IMR-90 (cell line): ENCODE measurements at regions not wholly inside any gene's neighbourhood (a gene's known extent, or its start where the extent isn't known, plus 50 kb on each side); places are given as distances from the start of the nearest gene placed in this dataset.

ENCODE experiments used
- BHLHE40 ChIP-seq: fragments of 150-350 bp; IDR thresholded peaks from 2 replicates; pipeline ENCODE4 v1.6.1; 2016; ENCODE audit warnings: mild to moderate bottlenecking, low read depth, low read length
- CEBPB ChIP-seq: IDR thresholded peaks from 2 replicates; pipeline ENCODE4 v1.6.1; 2012; ENCODE audit warnings: low read depth, low read length, improper control_type of control experiment
- CHD1 ChIP-seq: IDR thresholded peaks from 2 replicates; pipeline ENCODE4 v1.6.1; 2012; ENCODE audit warnings: low read depth, low read length, improper control_type of control experiment
- CTCF ChIP-seq: conservative IDR thresholded peaks from 2 replicates; pipeline ENCODE4 v1.5.1; 2012; ENCODE audit warnings: mild to moderate bottlenecking, low read depth, low read length, improper control_type of control experiment
- ELK1 ChIP-seq: fragments of 150-350 bp; IDR thresholded peaks from 2 replicates; pipeline ENCODE4 v1.6.1; 2016; ENCODE audit warnings: low read depth, mild to moderate bottlenecking, low read length, moderate library complexity, borderline replicate concordance
- MXI1 ChIP-seq: IDR thresholded peaks from 2 replicates; pipeline ENCODE4 v1.6.1; 2012; ENCODE audit warnings: low read depth, mild to moderate bottlenecking, low read length, moderate library complexity, borderline replicate concordance
- NFE2L2 ChIP-seq: fragments of 150-350 bp; IDR thresholded peaks from 2 replicates; pipeline ENCODE4 v1.6.1; 2016; ENCODE audit warnings: low read depth, mild to moderate bottlenecking, low read length
- POLR2A ChIP-seq: IDR thresholded peaks from 2 replicates; pipeline ENCODE4 v1.6.1; 2012; ENCODE audit warnings: mild to moderate bottlenecking, low read depth, low read length
- RAD21 ChIP-seq: IDR thresholded peaks from 2 replicates; pipeline ENCODE4 v1.6.1; 2012; ENCODE audit warnings: low read length, improper control_type of control experiment
- RCOR1 ChIP-seq: IDR thresholded peaks from 2 replicates; pipeline ENCODE4 v1.6.1; 2012; ENCODE audit warnings: mild to moderate bottlenecking, low read length, improper control_type of control experiment; ENCODE audit not compliant: insufficient replicate concordance
- RFX5 ChIP-seq: IDR thresholded peaks from 2 replicates; pipeline ENCODE4 v1.8.0; 2012; ENCODE audit warnings: low read depth, mild to moderate bottlenecking, low read length, moderate library complexity
- USF2 ChIP-seq: fragments of 150-350 bp; IDR thresholded peaks from 2 replicates; pipeline ENCODE4 v1.6.1; 2017; ENCODE audit warnings: mild to moderate bottlenecking, antibody characterized with exemption, low read length, low read depth

- TF ChIP-seq CTCF (no peak), POLR2A (no peak), USF2 (no peak), BHLHE40 (no peak), ELK1 (no peak), RAD21 (no peak), RFX5 (no peak), MXI1 (no peak), NFE2L2 (no peak), CEBPB (no peak), RCOR1 (no peak), CHD1 (no peak)
Measured at GRCh38 chr2:128628206-128628605, 309.5 kb upstream of the HS6ST1 start.
